ENCODE measurements at regions not wholly inside any gene's neighbourhood (a gene's known extent, or its start where the extent isn't known, plus 50 kb on each side); places are given as distances from the start of the nearest gene placed in this dataset.

- Histone ChIP-seq H3K27me3 (no peaks in the 10 kb centered on the region), H3K9me3 (no peaks in the 10 kb centered on the region), H3K36me3 (no peaks in the 10 kb centered on the region), H3K4me3 (no peak overlapping the region), H3K27ac (no peak overlapping the region), H3K4me1 (peaks cover 0 to 2% of the 10 kb centered on the region in 2 donors)
- intact Hi-C loops (cut with DNase I): no loop called here
- no peak for TF ChIP-seq CTCF (IDR thresholded peaks at IDR 0.05)
- no peak for DNase-seq (ENCODE audit: low spot score in 2 of 2)
Measured at GRCh38 chr6:19549109-19549508, 288.1 kb upstream of the ID4 start.

DNA sequence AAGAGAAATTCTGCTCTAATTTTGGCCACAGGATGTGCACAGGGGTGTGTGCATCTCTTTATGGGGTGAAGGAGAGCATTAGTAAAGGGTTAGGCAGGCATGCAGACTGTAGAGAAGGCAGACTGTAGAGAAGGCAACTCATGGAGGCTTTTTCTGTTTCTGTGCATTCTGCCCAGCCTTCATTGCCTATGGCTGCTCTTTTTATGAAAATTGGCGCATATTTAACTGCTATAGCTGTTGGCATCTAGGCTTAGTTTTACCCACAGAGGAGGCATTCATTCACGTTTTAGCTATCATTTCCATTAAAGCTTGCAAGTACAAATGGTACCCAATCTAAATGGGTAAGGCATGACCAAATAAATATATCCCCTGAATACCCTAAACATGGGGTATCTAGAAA is 286.8 kb upstream of the ID4 start:
- intact Hi-C loops (cut with DNase I): no loop called here
- Histone ChIP-seq H3K4me1 (peaks cover 0 to 2% of the 10 kb centered on the region in 2 donors), H3K9me3 (no peaks in the 10 kb centered on the region), H3K4me3 (no peak overlapping the region), H3K27ac (no peak overlapping the region), H3K36me3 (no peaks in the 10 kb centered on the region), H3K27me3 (no peaks in the 10 kb centered on the region)
- TF ChIP-seq CTCF (IDR thresholded peaks at IDR 0.05): no peak
- DNase-seq (ENCODE audit: low spot score in 2 of 2): no peak

GRCh38 chr6:19551611-19552010 is 285.6 kb upstream of the ID4 start:
- no peak for DNase-seq (ENCODE audit: low spot score in 2 of 2)
- intact Hi-C loops (cut with DNase I): no loop called here
- Histone ChIP-seq H3K4me1 (peaks cover 0 to 2% of the 10 kb centered on the region in 2 donors), H3K36me3 (no peaks in the 10 kb centered on the region), H3K4me3 (no peak overlapping the region), H3K9me3 (no peaks in the 10 kb centered on the region), H3K27ac (no peak overlapping the region), H3K27me3 (no peaks in the 10 kb centered on the region)
- no peak for TF ChIP-seq CTCF (IDR thresholded peaks at IDR 0.05)

DNA sequence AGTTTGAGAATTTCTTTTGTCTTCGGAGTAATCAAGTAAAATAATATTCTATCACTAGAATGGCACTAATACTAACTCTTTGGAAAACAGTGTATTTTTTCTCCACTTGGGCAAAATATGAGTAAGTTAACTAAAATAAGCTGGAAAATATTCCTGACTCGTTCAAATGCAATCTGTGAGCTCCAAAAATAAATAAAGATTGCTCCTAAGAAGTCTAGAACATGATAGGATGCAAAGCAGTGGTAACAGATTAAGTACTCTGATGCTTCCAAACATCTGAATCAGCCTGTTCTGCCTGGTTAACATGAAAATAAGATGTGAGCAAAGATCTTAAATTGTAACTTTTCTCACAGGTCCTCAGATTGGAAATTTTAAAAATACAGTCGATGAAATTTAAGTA is 285.1 kb upstream of the ID4 start:
- intact Hi-C loops (cut with DNase I): no loop called here
- H3K4me3 ChIP-seq: no peak overlapping the region
- TF ChIP-seq CTCF (IDR thresholded peaks at IDR 0.05): no peak
- H3K27ac ChIP-seq: no peak overlapping the region
- H3K9me3 ChIP-seq: no peaks in the 10 kb centered on the region
- H3K36me3 ChIP-seq: no peaks in the 10 kb centered on the region
- H3K27me3 ChIP-seq: no peaks in the 10 kb centered on the region
- no peak for DNase-seq (ENCODE audit: low spot score in 2 of 2)
- H3K4me1 ChIP-seq: peaks cover 0 to 2% of the 10 kb centered on the region in 2 donors

GRCh38 chr6:19552588-19552987 is 284.6 kb upstream of the ID4 start:
- H3K4me1 ChIP-seq: peaks cover 0 to 2% of the 10 kb centered on the region in 2 donors
- no peaks in the 10 kb centered on the region for H3K36me3 ChIP-seq
- H3K27ac ChIP-seq: no peak overlapping the region
- no peak for TF ChIP-seq CTCF (IDR thresholded peaks at IDR 0.05)
- H3K4me3 ChIP-seq: no peak overlapping the region
- intact Hi-C loops (cut with DNase I): no loop called here
- no peaks in the 10 kb centered on the region for H3K27me3 ChIP-seq
- DNase-seq (ENCODE audit: low spot score in 2 of 2): no peak
- H3K9me3 ChIP-seq: no peaks in the 10 kb centered on the region

Measured in ascending aorta (tissue), 2 donors.